ENCODE measurements at regions not wholly inside any gene's neighbourhood (a gene's known extent, or its start where the extent isn't known, plus 50 kb on each side); places are given as distances from the start of the nearest gene placed in this dataset.
A peak's percentile ranks its signal among the peaks of the same experiment; 100 is the strongest.

DNA sequence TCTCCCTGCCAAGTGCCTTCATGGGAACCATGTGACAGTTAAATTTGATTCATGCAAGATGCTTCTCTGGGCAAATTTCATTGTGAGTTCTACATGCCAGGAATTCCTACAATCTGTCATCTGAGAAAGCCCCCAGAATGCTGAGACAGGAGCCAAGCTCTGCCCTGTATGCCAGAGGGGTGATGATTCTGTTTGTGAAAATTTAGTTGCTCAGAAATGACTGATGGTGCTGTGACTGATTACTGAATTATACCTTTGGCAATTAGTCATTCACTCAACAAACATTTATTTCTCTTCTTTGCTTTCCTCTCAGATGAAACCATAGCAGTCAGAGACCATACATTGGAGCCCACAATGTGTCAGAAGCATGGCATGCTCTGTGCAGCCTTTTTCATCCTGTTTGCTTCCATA, 69.0 kb upstream of the ZBED5 start:
- DNase-seq (ENCODE audit: insufficient read length) (no peak), FAIRE-seq (no peak)
- TF ChIP-seq POLR2A (IDR thresholded peaks at IDR 0.05; ENCODE audit: low read depth, low read length), result no peak
- no peak for TF ChIP-seq TAF1 (IDR thresholded peaks at IDR 0.05; ENCODE audit: borderline replicate concordance, low read depth, low read length)
- TF ChIP-seq POLR2AphosphoS5 (IDR thresholded peaks at IDR 0.05; ENCODE audit: low read depth, low read length), result no peak

DNA sequence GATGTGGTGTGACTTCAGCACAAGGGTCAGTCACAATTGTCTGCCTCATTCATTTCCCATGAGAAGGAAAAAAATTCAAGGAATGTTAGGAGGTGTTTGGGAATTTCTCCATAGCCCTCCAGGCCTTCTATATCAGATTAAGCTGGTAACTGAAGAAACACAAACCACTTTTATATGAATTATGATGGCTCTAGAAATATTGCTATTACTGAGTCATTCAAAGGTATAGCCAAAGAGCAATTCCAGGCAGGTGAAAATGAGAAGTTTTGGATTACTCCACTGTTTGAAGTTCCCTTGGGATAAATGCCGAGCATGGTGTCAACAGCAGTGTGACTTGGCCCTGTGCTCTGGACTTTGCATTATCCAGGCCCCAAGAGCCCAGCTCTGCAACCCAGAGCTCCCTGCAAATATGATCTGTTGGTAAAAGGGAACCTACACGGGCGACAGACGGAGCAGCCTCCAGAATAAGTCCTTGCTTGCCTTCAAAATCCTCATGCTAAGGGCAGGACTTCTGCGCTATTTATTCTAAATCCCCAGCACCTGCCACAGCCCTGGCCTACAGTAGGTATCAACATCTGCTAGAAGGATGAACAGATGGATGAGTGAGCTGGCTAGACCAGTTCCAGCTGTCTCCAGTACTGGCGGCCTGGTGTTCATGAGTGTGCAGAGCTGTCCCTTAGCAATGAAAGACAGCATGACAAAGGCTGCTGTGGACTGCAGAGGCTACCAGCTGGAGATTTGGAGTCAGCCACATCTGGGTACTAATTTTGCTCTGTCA, 67.5 kb upstream of the ZBED5 start:
- TF ChIP-seq POLR2AphosphoS5 (IDR thresholded peaks at IDR 0.05; ENCODE audit: low read depth, low read length) (no peak), TAF1 (IDR thresholded peaks at IDR 0.05; ENCODE audit: borderline replicate concordance, low read depth, low read length) (no peak), POLR2A (IDR thresholded peaks at IDR 0.05; ENCODE audit: low read depth, low read length) (no peak)
- no peak for FAIRE-seq
- no peak for DNase-seq (ENCODE audit: insufficient read length)

DNA sequence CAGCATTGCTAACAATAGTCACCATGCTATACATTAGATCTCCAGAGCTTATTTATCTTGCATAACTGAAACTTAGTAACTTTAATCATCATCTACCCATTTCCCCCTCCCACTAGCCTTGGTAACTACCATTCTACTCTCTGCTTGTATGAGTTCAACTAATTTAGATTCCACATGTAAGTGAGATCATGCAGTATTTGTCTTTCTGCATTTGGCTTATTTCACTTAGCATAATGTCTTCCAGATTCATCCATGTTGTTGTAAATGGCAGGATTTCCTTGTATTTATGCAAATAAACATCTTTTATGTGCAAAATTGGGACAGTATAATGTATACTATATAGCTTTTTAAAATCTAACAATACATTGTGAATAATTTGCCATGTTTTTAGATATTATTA, 66.0 kb upstream of the ZBED5 start:
- no peak for TF ChIP-seq POLR2AphosphoS5 (IDR thresholded peaks at IDR 0.05; ENCODE audit: low read depth, low read length)
- FAIRE-seq (peak; percentile 21), DNase-seq (ENCODE audit: insufficient read length) (no peak)

DNA sequence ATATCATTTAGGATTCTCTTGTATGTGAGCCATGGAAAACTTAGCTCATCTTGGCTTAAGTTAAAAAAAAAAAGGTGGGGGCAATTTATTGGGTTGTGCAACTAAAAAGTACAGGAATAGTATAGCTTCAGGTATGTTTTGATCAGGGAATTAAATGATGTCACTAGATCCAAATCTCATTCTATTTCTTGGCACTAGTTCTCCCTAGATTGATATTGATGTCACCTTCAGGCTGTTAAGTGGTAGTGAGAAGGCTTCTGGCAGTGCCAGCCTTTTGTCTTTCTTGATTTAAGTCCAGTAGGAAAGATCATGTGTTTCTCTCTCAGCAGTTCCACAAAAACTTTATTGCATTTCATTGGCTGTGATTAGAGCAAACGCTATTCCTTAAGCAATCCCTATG, 65.0 kb upstream of the ZBED5 start:
- TF ChIP-seq POLR2AphosphoS5 (IDR thresholded peaks at IDR 0.05; ENCODE audit: low read depth, low read length) (no peak), TAF1 (IDR thresholded peaks at IDR 0.05; ENCODE audit: borderline replicate concordance, low read depth, low read length) (no peak)
- FAIRE-seq (no peak), DNase-seq (ENCODE audit: insufficient read length) (no peak)

DNA sequence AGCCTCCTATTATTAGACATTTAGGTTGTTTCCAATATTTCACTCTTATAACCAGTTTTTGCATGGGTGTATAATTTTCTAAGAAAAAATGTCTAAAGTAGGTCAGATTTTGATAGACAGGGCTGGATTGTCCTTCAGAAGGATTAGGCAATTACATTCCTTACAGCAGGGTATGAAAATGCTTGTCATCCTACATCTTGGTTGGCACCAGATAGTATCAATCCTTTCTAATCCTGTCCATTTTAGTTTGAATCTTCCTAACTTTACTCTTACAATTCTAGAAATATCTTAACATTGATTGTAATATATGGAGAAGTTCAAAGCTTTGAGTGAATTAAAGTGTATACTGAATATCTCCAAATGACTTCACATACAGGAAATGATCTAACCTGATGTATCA, 63.0 kb upstream of the ZBED5 start:
- FAIRE-seq (no peak), DNase-seq (ENCODE audit: insufficient read length) (no peak)
- TF ChIP-seq TAF1 (IDR thresholded peaks at IDR 0.05; ENCODE audit: borderline replicate concordance, low read depth, low read length), result no peak
- TF ChIP-seq POLR2A (IDR thresholded peaks at IDR 0.05; ENCODE audit: low read depth, low read length), result no peak
- TF ChIP-seq POLR2AphosphoS5 (IDR thresholded peaks at IDR 0.05; ENCODE audit: low read depth, low read length), result no peak

DNA sequence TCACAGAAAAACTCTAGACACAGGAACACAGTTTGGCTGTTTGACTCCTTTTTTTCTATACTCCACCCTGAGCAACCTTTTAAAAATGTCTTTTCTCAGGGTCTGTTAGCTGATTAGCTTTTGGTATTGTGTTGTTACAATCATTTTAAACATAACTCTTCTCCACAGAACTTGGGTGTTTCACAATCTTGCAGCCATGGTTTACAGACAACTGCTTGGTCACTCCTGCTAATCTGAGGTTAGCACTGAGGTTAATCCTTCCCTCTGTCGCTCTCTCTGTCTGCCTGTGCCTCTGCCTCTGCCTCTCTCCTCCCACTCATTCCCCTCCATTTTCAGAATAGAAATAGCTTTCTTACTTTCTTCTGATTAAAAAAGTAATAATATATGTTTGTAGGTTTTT, 62.4 kb upstream of the ZBED5 start:
- DNase-seq (ENCODE audit: insufficient read length) (no peak), FAIRE-seq (no peak)

DNA sequence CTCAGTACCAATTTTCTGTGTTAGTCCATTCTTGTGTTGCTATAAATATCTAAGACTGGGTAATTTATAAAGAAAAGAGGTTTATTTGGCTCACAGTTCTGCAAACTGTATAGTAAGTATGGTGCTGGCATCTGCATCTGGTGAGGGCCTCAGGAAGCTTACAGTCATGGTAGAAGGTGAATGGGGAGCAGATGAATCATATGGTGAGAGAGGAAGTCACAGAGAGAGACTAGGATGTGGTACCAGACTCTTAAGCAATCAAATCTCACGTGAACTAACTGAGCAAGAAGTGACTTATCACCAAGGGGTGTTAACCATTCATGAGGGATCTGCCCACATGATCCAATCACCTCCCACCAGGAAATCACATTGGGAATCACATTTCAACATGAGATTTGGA, 60.8 kb upstream of the ZBED5 start:
- DNase-seq (ENCODE audit: insufficient read length) (no peak), FAIRE-seq (no peak)
- TF ChIP-seq POLR2A (IDR thresholded peaks at IDR 0.05; ENCODE audit: low read depth, low read length), result no peak
- no peak for TF ChIP-seq TAF1 (IDR thresholded peaks at IDR 0.05; ENCODE audit: borderline replicate concordance, low read depth, low read length)
- TF ChIP-seq POLR2AphosphoS5 (IDR thresholded peaks at IDR 0.05; ENCODE audit: low read depth, low read length), result no peak

More for the DNA sequence above, 62.4 kb upstream of the ZBED5 start:
- no peak for TF ChIP-seq TAF1 (IDR thresholded peaks at IDR 0.05; ENCODE audit: borderline replicate concordance, low read depth, low read length)
- TF ChIP-seq POLR2A (IDR thresholded peaks at IDR 0.05; ENCODE audit: low read depth, low read length), result no peak
- no peak for TF ChIP-seq POLR2AphosphoS5 (IDR thresholded peaks at IDR 0.05; ENCODE audit: low read depth, low read length)

DNA sequence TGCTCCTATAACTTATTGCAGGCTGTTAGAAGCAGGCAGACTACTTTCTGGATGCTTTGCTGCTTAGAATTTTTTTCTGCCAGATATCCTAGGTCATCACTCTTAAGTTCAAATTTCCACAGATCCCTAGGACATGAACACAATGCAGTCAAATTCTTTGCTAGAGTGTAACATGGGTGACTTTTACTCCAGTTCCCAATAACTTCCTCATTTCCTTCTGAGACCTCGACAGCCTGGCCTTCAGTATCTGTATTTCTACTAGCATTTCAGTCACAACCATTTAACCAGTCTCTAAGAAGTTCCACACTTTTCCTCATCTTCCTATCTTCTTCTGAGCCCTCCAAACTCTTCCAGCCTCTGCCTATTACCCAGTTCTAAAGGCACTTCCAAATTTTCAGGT, 60.4 kb upstream of the ZBED5 start:
- no peak for FAIRE-seq
- no peak for DNase-seq (ENCODE audit: insufficient read length)
- TF ChIP-seq POLR2A (IDR thresholded peaks at IDR 0.05; ENCODE audit: low read depth, low read length), result no peak
- no peak for TF ChIP-seq POLR2AphosphoS5 (IDR thresholded peaks at IDR 0.05; ENCODE audit: low read depth, low read length)
- TF ChIP-seq TAF1 (IDR thresholded peaks at IDR 0.05; ENCODE audit: borderline replicate concordance, low read depth, low read length), result no peak

DNA sequence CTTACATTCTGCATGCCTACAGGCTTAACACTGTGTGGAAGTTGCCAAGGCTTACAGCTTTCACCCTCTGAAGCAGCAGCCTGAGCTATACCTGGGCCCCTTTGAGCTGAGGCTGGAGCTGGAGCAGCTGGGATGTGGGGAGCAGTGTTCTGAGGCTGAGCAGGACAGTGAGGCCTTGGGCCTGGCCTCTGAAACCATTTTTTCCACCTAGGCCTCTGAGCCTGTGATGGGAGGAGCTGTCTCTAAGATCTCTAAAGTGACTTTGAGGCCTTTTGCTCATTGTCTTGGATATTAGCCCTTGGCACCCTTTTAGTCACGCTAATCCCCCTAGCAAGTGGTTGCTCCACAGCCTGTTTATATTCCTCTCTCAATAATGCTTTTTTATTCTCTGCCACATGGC, 59.9 kb upstream of the ZBED5 start:
- FAIRE-seq (no peak), DNase-seq (ENCODE audit: insufficient read length) (no peak)
- no peak for TF ChIP-seq POLR2AphosphoS5 (IDR thresholded peaks at IDR 0.05; ENCODE audit: low read depth, low read length)
- no peak for TF ChIP-seq TAF1 (IDR thresholded peaks at IDR 0.05; ENCODE audit: borderline replicate concordance, low read depth, low read length)
- no peak for TF ChIP-seq POLR2A (IDR thresholded peaks at IDR 0.05; ENCODE audit: low read depth, low read length)

DNA sequence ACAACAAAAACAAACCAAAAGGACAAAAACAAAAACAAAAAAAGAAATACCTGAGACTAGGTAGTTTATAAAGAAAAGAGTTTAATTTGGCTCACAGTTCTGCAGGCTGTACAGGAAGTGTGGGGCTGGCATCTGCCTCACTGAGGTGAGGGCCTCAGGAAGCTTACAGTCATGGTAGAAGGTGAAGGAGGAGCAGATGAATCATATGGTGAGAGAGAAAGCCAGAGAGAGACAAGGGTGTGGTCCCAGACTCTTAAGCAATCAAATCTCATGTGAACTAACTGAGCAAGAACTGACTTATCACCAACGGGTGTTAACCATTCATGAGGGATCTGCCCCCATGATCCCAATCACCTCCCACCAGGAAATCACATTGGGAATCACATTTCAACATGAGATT, 58.8 kb upstream of the ZBED5 start:
- DNase-seq (ENCODE audit: insufficient read length), result no peak
- no peak for FAIRE-seq
- TF ChIP-seq POLR2A (IDR thresholded peaks at IDR 0.05; ENCODE audit: low read depth, low read length) (no peak), POLR2AphosphoS5 (IDR thresholded peaks at IDR 0.05; ENCODE audit: low read depth, low read length) (no peak), TAF1 (IDR thresholded peaks at IDR 0.05; ENCODE audit: borderline replicate concordance, low read depth, low read length) (no peak)

DNA sequence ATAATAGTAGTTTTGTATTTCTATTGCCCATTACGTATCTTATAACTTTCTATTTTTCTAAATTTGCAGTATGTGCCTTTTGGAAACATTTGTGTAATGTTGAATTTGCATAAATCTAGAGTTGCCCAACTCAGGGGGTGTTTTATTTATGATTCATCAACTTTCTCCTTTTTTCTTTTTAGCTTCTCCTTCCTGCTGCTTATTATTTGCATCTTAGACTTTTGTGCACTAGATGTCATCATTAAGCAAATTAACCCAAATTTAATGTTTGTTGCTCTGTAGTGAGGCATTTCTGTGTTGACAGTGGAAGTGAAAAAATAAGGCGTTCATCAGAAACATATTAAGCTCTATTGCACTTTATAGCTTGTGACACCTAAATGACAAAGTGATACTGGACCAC, 56.2 kb upstream of the ZBED5 start:
- TF ChIP-seq POLR2AphosphoS5 (IDR thresholded peaks at IDR 0.05; ENCODE audit: low read depth, low read length) (no peak), TAF1 (IDR thresholded peaks at IDR 0.05; ENCODE audit: borderline replicate concordance, low read depth, low read length) (no peak), POLR2A (IDR thresholded peaks at IDR 0.05; ENCODE audit: low read depth, low read length) (no peak)
- FAIRE-seq, result no peak
- DNase-seq (ENCODE audit: insufficient read length), result no peak

DNA sequence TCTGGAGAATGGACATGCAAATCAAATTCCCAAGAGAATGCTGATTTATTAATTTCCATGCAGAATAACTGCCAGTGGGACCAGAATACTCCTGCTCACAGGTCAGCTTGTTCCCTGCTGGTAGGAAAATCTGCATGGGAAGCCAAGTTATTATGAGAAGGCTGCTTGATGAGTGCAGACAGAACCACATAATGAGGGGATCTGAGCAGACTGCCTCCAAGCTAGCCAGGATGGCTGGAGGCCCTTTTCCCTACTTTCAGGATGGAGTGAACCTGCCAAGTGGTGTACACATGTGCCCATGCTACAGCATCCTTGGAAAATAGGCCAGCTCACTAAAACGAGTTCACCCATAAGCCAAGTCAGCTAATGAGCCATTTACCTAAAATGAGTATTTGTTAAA, 55.2 kb upstream of the ZBED5 start:
- no peak for TF ChIP-seq POLR2AphosphoS5 (IDR thresholded peaks at IDR 0.05; ENCODE audit: low read depth, low read length)
- TF ChIP-seq TAF1 (IDR thresholded peaks at IDR 0.05; ENCODE audit: borderline replicate concordance, low read depth, low read length), result no peak
- no peak for TF ChIP-seq POLR2A (IDR thresholded peaks at IDR 0.05; ENCODE audit: low read depth, low read length)
- FAIRE-seq (no peak), DNase-seq (ENCODE audit: insufficient read length) (no peak)
